Mammary epithelial cell (primary cell): ENCODE measurements at regions not wholly inside any gene's neighbourhood (a gene's known extent, or its start where the extent isn't known, plus 50 kb on each side); places are given as distances from the start of the nearest gene placed in this dataset.

ENCODE experiments used
- EZH2 ChIP-seq: IDR thresholded peaks from 2 replicates; pipeline ENCODE4 v1.6.1; 2012; ENCODE audit warnings: low read length, inconsistent platforms, borderline replicate concordance
- TF ChIP-seq, protein P1 (sequence below), 2 donors: IDR thresholded peaks in 1 of 2; conservative IDR thresholded peaks in 1 of 2; 2 replicates each; pipeline ENCODE4 v1.5.1; 2011 to 2012; ENCODE audit warnings: inconsistent platforms in 2 of 2, low read length in 2 of 2, mild to moderate bottlenecking in 2 of 2, control low read depth in 1 of 2, low read depth in 1 of 2; ENCODE audit not compliant: insufficient read depth in 1 of 2; ENCODE audit errors: extremely low read depth in 1 of 2

DNA sequence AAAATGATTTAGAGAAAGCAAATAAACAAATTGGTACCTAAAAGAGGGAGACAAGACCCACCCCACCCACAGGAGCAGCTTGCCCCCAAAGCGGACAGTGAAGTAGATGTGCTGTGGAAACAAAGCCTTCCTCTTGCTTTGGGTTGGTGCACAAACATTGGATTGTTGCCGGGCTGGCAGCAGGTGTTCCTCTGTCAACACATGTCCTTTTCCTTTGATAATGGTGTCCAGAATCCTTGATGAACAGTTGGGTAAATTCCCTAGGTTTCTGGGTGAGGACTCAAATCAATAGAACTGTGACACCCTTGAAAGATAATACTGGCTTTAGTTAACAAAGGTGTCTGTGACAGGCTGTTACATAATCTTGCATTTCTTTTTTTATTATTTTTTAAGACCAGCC, 311.8 kb downstream of the SPRY2 start:
- TF ChIP-seq, protein P1, sequence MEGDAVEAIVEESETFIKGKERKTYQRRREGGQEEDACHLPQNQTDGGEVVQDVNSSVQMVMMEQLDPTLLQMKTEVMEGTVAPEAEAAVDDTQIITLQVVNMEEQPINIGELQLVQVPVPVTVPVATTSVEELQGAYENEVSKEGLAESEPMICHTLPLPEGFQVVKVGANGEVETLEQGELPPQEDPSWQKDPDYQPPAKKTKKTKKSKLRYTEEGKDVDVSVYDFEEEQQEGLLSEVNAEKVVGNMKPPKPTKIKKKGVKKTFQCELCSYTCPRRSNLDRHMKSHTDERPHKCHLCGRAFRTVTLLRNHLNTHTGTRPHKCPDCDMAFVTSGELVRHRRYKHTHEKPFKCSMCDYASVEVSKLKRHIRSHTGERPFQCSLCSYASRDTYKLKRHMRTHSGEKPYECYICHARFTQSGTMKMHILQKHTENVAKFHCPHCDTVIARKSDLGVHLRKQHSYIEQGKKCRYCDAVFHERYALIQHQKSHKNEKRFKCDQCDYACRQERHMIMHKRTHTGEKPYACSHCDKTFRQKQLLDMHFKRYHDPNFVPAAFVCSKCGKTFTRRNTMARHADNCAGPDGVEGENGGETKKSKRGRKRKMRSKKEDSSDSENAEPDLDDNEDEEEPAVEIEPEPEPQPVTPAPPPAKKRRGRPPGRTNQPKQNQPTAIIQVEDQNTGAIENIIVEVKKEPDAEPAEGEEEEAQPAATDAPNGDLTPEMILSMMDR (conservative IDR thresholded peaks at IDR 0.05 in 1 of 2, IDR thresholded peaks at IDR 0.05 in 1 of 2; ENCODE audit: extremely low read depth in 1 of 2, insufficient read depth in 1 of 2, low read depth in 1 of 2, low read length in 2 of 2) = no peak
- TF ChIP-seq EZH2 = no peak
